ENCODE measurements at regions not wholly inside any gene's neighbourhood (a gene's known extent, or its start where the extent isn't known, plus 50 kb on each side); places are given as distances from the start of the nearest gene placed in this dataset. TPM values are rescaled to one million over a fixed set of nuclear protein-coding genes. Genes with fewer than 3 reads are reported as not detected.

Small RNA genes in the stretch of these regions (small RNA-seq; reads per million reads assigned to genes)
- gene AC108706.1, result not detected
- gene RNU6-1129P, result not detected
